OCI-LY1 (cell line): ENCODE measurements at regions not wholly inside any gene's neighbourhood (a gene's known extent, or its start where the extent isn't known, plus 50 kb on each side); places are given as distances from the start of the nearest gene placed in this dataset.

Experiments
- EZH2 ChIP-seq: fragments of 200-600 bp; sonication (generic), shearing (Covaris generic); IDR thresholded peaks from 2 replicates; pipeline ENCODE4 v1.8.0; 2017; ENCODE audit warnings: borderline replicate concordance, mixed run types, mild to moderate bottlenecking, antibody characterized with exemption, low read length, moderate library complexity, mixed read lengths
- TF ChIP-seq, protein P1 (sequence below): fragments of 200-600 bp; sonication (generic), shearing (Covaris generic); IDR thresholded peaks from 2 replicates; pipeline ENCODE4 v1.5.1; 2017; ENCODE audit warnings: mild to moderate bottlenecking, antibody characterized with exemption, low read length, moderate library complexity, mixed read lengths

DNA sequence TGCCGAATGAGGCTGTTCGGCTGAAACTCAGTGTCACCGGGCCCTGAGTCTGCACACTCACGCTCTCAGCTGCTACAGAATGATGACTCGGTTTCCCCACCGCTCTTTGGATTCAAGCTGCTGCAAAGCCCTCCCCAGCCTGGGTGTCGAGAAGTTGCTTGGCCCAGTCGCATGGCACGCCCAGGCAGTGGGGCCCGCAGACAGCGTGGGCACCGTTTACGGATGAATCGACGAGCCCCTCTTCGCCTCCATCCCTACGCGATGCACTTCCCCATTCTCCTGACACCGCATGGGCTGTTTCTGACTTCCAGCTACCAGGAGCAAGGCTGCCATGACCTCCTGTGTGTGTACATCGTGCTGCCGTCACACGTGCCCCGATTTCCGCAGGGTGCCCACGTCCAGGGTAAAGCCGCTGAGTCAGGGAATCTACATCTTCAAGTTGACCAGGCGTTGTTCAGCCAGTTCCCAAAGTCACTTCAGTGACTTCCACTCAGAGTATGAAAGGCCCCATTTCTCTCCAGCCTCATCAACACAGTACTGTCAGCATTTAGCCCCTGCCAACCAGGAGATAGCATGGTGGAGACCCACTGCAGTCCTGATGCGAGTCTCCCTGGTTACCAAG, 60.3 kb upstream of the GPC1 start:
- TF ChIP-seq, protein P1, sequence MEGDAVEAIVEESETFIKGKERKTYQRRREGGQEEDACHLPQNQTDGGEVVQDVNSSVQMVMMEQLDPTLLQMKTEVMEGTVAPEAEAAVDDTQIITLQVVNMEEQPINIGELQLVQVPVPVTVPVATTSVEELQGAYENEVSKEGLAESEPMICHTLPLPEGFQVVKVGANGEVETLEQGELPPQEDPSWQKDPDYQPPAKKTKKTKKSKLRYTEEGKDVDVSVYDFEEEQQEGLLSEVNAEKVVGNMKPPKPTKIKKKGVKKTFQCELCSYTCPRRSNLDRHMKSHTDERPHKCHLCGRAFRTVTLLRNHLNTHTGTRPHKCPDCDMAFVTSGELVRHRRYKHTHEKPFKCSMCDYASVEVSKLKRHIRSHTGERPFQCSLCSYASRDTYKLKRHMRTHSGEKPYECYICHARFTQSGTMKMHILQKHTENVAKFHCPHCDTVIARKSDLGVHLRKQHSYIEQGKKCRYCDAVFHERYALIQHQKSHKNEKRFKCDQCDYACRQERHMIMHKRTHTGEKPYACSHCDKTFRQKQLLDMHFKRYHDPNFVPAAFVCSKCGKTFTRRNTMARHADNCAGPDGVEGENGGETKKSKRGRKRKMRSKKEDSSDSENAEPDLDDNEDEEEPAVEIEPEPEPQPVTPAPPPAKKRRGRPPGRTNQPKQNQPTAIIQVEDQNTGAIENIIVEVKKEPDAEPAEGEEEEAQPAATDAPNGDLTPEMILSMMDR = no peak
- TF ChIP-seq EZH2 = no peak
